NCI-H1048 (cell line): ENCODE measurements at regions not wholly inside any gene's neighbourhood (a gene's known extent, or its start where the extent isn't known, plus 50 kb on each side); places are given as distances from the start of the nearest gene placed in this dataset.

Experiments
- DNase-seq: peaks from one replicate; lab custom pipeline; 2025; lab: John Stamatoyannopoulos, UW

- no peak for DNase-seq
These were observed 58.7 kb upstream of the CHST1 start for GRCh38 chr11:45724153-45724552.

GRCh38 chr11:45723397-45723796 is 58.0 kb upstream of the CHST1 start:
- DNase-seq: no peak

- no peak for DNase-seq
These were observed 56.7 kb upstream of the CHST1 start for GRCh38 chr11:45722144-45722543.

GRCh38 chr11:45717526-45717925 is 52.1 kb upstream of the CHST1 start:
- no peak for DNase-seq

- DNase-seq: no peak
These were observed 50.0 kb upstream of the CHST1 start for GRCh38 chr11:45715418-45715817.
